Psoas muscle (tissue), 7 donors: ENCODE measurements at regions not wholly inside any gene's neighbourhood (a gene's known extent, or its start where the extent isn't known, plus 50 kb on each side); places are given as distances from the start of the nearest gene placed in this dataset.
"Not testable (repeated sequence)": the region's sequence is repeated elsewhere in the genome, so short reads cannot be mapped to it uniquely, and the experiment has no call there.

Experiments used
- ATAC-seq, 4 donors: fragments of 200-7000 bp; cut with Tn5 transposase; one replicate each; pipeline ENCODE4 v1.9.1; 2020; ENCODE audit warnings: moderate library complexity in 3 of 4, mild to moderate bottlenecking in 2 of 4
- DNase-seq, 2 donors: peaks; one replicate each; pipeline ENCODE4 v3.0.0-alpha.2; 2020
- H3K27ac ChIP-seq: fragments of 200-600 bp; one replicate; pipeline ENCODE4 v1.8.0; 2022
- H3K27me3 ChIP-seq, 3 donors: fragments of 200-600 bp in 1 of 3; one replicate each; pipeline versions ENCODE4 v1.6.1 to v1.8.0; 2013 to 2022; ENCODE audit warnings: low read length in 2 of 3, mild to moderate bottlenecking in 2 of 3, moderate library complexity in 1 of 3; ENCODE audit not compliant: insufficient read depth in 3 of 3
- H3K36me3 ChIP-seq, 2 donors: fragments of 200-600 bp in 1 of 2; one replicate each; pipeline versions ENCODE4 v1.6.1 to v1.8.0; 2013 to 2022; ENCODE audit warnings: low read depth in 1 of 2, mild to moderate bottlenecking in 1 of 2, moderate library complexity in 1 of 2; ENCODE audit not compliant: insufficient read depth in 1 of 2
- H3K4me1 ChIP-seq: fragments of 200-600 bp; one replicate; pipeline ENCODE4 v1.8.0; 2022
- H3K4me3 ChIP-seq: fragments of 200-600 bp; one replicate; pipeline ENCODE4 v1.8.0; 2022; ENCODE audit warnings: mild to moderate bottlenecking
- H3K9me3 ChIP-seq: fragments of 200-600 bp; one replicate; pipeline ENCODE4 v1.8.0; 2022
- WGBS, 3 donors: extraction: QIAGEN DNeasy Blood & Tissue Kit; methylation state at CpG; one replicate each; pipeline versions ENCODE4 v1.1.6 to v1.1.7; 2013; 5-methylcytosine and 5-hydroxymethylcytosine counted together
- intact Hi-C, 2 donors: fragments of 100-400 bp; cut with DNase I; formaldehyde crosslinking; loops; one replicate each; pipeline versions ENCODE4 v1.11.0 to v1.14.2; 2022
- TF ChIP-seq, protein P1 (sequence below): fragments of 200-600 bp; IDR thresholded peaks from one replicate; pipeline ENCODE4 v1.8.0; 2022; ENCODE audit warnings: antibody characterized with exemption
- donor health status: healthy with polysubstance abuse.
- donor health status: DM: no; HTN: no; CAD: no; lungs with moderate emphysema.
- donor health status: Bipolar disorder and iron deficiency.
- donor health status: healthy.
- donor health status: DM: yes; HTN: yes; CAD: no.
- donor health status: DM: no; HTN: no; CAD: no.
- donor health status: DM: yes; HTN: yes; CAD: no.

DNA sequence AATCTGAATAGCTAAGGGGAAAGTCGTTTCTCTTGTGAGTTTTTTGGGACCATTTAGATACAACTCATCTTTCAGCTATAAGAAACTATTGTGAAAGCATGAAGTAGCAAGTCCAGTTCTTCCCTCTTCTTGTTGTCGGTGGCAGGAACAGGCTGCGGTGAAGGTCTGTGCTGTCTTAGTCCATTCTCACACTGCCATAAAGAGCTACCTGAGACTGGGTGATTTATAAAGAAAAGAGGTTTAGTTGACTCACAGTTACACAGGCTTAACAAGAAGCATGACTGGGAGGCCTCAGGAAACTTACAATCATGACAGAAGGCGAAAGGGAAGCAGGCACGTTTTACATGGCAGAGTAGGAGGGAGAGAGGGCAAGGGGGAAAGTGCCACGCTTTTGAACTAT is 261.8 kb downstream of the GATA3 start:
- no peak for DNase-seq
- intact Hi-C loops, result no loop called here
- H3K4me1 ChIP-seq, result no peaks in the 10 kb centered on the region
- no peak for ATAC-seq
- no peak overlapping the region for H3K4me3 ChIP-seq
- no peaks in the 10 kb centered on the region for H3K36me3 ChIP-seq
- 70 to 78% (median 74%) methylated on average over 6 of the region's 6 CpGs for WGBS, 3 donors
- no peak overlapping the region for H3K27ac ChIP-seq
- no peaks in the 10 kb centered on the region for H3K9me3 ChIP-seq
- TF ChIP-seq, protein P1, sequence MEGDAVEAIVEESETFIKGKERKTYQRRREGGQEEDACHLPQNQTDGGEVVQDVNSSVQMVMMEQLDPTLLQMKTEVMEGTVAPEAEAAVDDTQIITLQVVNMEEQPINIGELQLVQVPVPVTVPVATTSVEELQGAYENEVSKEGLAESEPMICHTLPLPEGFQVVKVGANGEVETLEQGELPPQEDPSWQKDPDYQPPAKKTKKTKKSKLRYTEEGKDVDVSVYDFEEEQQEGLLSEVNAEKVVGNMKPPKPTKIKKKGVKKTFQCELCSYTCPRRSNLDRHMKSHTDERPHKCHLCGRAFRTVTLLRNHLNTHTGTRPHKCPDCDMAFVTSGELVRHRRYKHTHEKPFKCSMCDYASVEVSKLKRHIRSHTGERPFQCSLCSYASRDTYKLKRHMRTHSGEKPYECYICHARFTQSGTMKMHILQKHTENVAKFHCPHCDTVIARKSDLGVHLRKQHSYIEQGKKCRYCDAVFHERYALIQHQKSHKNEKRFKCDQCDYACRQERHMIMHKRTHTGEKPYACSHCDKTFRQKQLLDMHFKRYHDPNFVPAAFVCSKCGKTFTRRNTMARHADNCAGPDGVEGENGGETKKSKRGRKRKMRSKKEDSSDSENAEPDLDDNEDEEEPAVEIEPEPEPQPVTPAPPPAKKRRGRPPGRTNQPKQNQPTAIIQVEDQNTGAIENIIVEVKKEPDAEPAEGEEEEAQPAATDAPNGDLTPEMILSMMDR, result no peak
- peaks cover 0 to 5% (median 0%) of the 10 kb centered on the region in 3 donors for H3K27me3 ChIP-seq

DNA sequence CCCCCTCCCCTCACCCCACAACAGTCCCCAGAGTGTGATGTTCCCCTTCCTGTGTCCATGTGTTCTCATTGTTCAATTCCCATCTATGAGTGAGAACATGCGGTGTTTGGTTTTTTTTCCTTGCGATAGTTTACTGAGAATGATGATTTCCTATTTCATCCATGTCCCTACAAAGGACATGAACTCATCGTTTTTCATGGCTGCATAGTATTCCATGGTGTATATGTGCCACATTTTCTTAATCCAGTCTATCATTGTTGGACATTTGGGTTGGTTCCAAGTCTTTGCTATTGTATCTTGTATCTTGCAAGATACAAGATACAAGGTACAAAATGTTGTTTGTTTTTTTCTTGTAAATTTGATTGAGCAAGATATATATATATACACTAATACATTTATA is 263.9 kb downstream of the GATA3 start:
- DNase-seq, H3K4me1 ChIP-seq, ATAC-seq, H3K36me3 ChIP-seq, H3K4me3 ChIP-seq, intact Hi-C loops, H3K27ac ChIP-seq, H3K9me3 ChIP-seq, H3K27me3 ChIP-seq: not testable (repeated sequence)
- 83 to 94% (median 85%) methylated on average over 2 to 3 of the region's 3 CpGs for WGBS, 3 donors

DNA sequence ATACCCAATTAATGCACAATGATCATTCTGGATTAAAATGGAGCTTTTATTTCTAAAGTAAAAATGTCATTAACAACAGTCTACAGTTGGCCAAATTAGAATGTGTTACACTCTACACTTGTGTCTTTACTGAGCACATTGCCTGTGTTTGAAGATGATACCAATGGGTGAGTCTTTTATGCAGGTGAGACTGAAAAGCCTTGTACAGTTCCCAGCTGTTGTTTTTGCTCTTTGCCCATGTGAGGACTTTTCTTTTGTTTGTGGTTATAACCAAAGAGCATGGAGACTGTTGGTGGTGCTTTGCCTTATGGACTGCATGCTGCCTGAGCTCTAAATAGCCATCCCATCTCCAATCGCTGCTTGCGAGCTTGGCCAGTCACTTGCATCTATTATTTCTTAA is 264.5 kb downstream of the GATA3 start:
- 91 to 98% (median 97%) methylated on average over 2 of the region's 2 CpGs for WGBS, 3 donors
- Histone ChIP-seq H3K27ac (no peak overlapping the region), H3K9me3 (no peaks in the 10 kb centered on the region), H3K4me3 (no peak overlapping the region), H3K36me3 (no peaks in the 10 kb centered on the region), H3K27me3 (peaks cover 0 to 5% (median 0%) of the 10 kb centered on the region in 3 donors), H3K4me1 (no peaks in the 10 kb centered on the region)
- DNase-seq (no peak), ATAC-seq (no peak)
- intact Hi-C loops, result no loop called here
- TF ChIP-seq, protein P1, result no peak

DNA sequence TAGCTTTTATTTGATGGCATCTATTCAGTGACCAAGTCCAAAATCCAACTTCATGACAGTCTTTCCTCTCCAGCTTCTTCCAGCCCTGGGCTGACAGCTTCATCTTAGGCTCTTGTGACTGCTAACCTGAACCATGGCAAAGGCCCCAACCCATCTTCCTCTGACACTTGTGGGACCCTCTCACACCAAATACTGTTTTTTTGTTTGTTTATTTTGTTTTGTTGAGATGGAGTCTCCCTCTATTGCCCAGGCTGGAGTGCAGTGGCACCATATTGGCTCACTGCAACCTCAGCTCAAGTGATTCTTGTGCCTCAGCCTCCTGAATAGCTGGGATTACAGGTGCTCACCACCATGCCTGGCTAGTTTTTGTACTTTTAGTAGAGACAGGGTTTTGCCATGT is 265.2 kb downstream of the GATA3 start:
- no peak for DNase-seq
- Histone ChIP-seq H3K27ac (no peak overlapping the region), H3K36me3 (no peaks in the 10 kb centered on the region), H3K4me3 (no peak overlapping the region), H3K9me3 (no peaks in the 10 kb centered on the region), H3K4me1 (no peaks in the 10 kb centered on the region), H3K27me3 (peaks cover 0 to 5% (median 0%) of the 10 kb centered on the region in 3 donors)
- ATAC-seq, result no peak
- intact Hi-C loops, result no loop called here
- TF ChIP-seq, protein P1, result no peak

DNA sequence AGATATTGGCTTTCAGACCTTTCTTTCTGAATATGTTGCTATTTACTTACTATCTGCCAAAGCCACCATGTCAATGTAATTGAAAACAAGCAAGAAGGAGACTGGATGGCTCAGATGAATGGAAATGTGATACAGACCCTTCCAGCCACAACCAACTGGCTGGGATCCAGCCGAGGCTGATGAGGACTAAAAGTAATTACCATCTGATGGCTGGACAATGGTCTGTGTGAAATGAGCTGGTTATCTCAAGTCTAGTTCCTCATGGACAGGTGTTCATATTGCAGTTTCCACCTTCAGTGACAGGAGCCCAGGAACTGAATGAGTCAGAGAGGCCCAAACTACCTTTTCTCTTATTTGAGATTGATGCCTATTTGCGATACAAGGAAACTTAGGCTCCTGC is 267.5 kb downstream of the GATA3 start:
- no peak overlapping the region for H3K27ac ChIP-seq
- intact Hi-C loops, result no loop called here
- TF ChIP-seq, protein P1, result no peak
- WGBS, 3 donors, result 50 to 60% (median 58%) methylated on average over 2 of the region's 2 CpGs
- H3K9me3 ChIP-seq, result no peaks in the 10 kb centered on the region
- H3K4me1 ChIP-seq, result no peaks in the 10 kb centered on the region
- no peak overlapping the region for H3K4me3 ChIP-seq
- H3K36me3 ChIP-seq, result no peaks in the 10 kb centered on the region
- no peak for ATAC-seq
- no peak for DNase-seq
- peaks cover 0 to 5% (median 0%) of the 10 kb centered on the region in 3 donors for H3K27me3 ChIP-seq
